ENCODE measurements at regions not wholly inside any gene's neighbourhood (a gene's known extent, or its start where the extent isn't known, plus 50 kb on each side); places are given as distances from the start of the nearest gene placed in this dataset.
"Not testable (repeated sequence)": the region's sequence is repeated elsewhere in the genome, so short reads cannot be mapped to it uniquely, and the experiment has no call there.

- DNase-seq, result no peak
Measured at GRCh38 chr4:165548702-165549101, 169.9 kb downstream of the CPE start.

DNA sequence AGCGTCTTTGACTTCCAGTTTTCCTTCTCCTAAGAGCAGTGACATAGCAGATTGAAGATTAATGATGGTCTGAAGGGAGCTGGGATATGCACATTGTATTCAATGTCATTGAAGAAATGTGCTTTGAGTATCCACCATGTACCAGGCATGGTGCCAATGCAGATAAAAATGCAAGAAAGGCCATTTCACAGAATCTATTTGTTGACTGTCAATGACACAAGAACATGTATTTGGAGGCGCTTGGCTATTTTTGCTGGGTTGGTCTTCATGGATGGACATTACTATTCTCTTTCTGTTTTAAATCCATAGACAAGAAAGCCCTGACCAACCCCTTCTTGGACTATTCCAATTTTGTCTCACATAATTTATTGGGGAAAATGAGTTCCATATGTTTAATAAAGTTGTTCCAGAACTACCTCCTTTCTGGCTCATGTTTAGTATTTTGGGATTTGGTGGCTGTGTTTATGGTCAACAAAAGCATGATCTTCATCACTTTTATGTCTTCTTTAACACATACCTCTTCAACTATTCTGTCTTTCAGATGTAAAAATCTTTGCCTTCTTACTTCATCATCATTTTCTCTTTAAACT lies 174.5 kb downstream of the CPE start:
- no peak for DNase-seq

- DNase-seq, result no peak
Measured at GRCh38 chr4:165555302-165555701, 176.5 kb downstream of the CPE start.

GRCh38 chr4:165556383-165556782 lies 177.6 kb downstream of the CPE start:
- DNase-seq, result no peak

DNA sequence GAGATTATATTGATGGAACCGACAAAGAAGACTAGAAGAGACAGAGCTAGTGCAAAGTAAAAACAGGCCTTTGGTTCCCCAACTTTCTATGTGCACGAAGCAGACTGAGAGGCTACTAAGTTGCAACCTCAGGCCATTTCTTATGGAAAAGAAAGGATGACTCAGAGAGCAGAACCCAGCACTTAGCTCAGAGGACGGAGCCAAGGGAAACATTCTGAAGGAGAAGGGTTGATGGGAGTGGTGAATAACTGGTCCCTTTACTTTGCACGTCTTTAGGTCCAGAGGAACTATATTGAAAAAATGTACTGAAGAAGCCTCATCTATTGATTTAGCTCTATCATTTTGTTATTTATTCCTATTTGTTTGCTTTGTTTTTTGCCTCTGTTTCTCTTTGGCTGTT lies 182.1 kb downstream of the CPE start:
- no peak for DNase-seq

DNA sequence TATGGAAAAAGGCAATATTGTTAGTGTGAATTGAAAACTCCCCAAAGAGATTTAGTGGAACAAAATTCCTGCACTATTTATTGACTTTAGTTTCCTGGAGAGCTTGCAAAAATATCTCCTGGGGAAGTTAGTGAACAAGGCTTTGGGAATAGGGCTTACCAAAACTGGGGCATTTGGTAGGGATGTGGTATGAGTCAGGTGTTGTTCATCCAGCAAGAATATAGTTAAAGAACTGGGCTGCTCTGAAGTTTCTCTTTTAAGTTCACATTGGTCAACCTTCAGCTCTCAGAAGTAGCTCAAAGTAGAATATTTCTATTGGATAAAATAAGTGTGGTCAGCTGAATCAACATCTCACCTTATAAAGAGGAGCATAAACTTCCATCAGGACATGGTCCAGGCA lies 185.0 kb downstream of the CPE start:
- DNase-seq, result no peak

DNA sequence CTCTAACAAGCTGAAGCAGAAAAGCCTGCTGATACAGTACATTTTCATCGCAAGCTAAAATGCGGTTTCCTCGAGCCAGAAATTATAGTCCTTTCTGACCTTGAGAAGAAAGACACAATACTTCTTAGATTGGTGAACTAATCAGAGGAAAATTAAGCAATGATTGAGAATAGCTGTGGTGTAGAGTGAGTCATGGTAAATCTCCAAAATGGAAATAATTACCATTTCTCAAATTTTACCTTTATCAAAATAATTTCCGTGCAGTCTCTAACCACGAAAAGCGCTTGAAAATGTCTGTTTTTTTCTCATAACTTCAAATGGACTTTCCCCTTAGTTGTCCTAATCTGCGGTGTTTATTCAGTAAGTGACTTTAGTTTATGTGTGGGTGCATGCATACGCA lies 190.2 kb downstream of the CPE start:
- no peak for DNase-seq

DNA sequence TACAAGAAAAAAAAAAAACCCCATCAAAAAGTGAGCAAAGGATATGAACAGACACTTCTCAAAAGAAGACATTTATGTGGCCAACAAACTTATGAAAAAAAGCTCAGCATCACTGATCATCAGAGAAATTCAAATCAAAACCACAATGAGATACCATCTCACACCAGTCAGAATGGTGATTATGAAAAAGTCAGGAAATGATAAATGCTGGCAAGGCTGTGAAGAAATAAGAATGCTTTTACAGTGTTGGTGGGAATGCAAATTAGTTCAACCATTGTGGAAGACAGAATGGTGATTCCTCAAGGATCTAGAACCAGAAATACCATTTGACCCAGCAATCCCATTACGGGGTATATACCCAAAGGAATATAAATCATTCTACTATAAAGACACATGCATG lies 192.7 kb downstream of the CPE start:
- DNase-seq, result not testable (repeated sequence)

DNA sequence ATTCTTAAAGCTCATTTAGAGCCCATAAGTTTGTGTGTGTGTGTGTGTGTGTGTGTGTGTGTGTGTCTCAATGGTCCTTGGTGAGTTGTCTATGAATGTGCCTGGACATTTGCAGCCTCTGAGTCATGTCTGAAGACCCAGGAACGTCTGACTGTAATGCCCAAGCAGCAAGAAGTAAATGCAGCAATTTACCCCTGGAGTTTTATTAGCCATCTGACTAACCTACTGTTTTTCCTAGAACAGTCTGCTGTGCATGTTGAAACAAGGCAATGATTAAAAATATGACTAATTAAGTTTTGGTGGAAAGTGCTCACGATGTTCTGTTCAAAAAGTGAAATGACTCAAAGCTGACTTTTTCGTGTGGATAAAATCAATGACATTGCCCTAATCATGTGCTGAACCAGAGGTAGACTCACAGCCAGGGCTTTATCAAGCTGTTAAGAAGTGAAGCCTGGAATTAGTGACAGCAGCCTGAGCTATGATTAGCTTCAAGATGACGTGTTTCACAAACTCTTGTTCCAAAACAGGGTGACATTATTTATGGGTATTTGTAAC lies 201.6 kb downstream of the CPE start:
- DNase-seq, result peak; percentile 42

DNA sequence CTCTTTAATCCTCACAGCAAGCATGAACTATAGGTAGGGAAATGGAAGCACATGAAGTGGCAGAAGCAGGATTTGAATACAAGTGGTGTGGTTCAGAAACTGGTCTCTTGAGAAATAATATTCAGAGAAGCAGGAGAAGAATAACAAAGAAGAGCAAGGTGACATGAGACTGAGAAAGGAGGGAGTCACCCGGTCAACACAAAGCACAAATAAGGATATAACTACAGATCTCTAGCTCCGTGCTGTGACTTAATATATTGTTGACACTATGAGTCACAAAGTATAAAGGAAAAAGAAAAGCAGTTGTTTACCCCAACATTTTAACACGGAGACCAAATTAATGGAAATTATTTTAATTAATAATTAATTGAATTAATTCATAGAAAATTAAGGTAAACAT lies 204.5 kb downstream of the CPE start:
- DNase-seq, result no peak

DNA sequence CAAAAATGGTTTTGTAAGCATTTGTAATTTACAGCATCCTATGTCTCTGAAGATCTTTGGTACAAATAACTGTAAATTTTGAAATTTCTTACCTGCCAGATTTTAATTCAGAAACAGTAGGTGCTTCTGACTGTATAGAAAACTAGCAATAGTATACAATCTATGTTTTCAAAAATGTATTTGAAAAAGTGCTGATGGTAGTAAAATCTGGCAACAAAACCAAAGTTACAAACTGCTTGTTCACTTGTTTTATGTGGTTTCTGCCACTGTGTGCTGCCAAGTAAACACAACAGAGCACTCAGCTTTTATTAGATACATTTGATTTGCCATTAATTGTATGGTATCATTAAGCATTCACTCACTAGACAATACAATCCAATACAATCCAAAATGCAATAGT lies 206.1 kb downstream of the CPE start:
- DNase-seq, result no peak

DNA sequence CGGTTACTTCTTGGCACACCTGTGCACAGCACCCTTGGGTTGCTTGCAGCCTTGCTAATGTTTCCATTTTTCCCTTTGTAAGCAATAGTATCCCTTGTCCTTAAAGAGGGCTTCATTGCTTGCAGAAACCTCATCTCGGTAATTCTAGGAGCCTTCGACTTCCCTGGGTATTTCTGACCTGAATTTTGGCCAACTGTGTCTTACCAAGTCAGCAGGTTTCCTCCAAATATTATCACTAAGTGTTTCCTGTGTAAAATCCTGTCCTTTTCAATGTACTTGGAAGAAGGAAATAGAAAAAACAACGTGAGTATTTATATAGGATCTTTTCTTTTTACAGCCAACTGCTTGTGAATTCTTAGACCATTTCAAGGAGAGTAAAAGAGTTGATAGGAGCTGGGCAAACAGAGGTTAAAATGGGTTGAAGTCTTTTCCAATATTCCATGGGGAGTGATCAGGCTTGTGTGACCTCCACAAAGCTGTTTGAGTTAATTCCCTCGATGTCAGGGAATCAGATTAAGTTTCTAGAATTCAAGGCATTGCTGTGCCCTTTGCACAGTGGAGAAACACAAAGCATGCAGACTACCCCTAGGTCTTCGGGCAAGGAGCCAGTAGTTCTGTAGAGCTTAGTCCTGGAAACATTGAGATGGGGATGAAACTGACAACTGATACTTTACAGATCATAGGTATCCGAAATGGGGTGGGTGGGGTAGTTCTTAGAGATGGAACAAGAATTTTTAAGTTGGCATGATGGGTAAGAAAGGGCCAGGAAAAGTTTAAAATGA lies 209.9 kb downstream of the CPE start:
- DNase-seq, result no peak

DNA sequence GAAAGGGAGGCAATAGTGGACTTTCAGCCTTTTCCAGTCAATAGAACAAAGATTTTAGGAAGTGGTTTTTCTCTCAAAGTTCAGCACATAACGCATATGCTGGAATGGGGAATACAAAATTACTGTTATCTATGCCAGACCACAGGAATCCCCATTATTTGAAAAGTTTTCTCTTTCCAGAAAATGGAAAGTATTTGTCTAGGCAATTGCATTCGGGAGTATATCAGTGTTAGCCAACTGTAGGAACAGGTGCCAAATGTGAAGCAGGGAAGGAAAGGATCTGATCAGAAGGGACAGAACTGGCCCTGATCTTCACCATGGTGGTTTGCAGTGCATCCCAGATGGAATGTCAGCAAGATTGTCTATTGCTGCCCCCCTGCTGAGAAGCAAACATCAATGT lies 213.6 kb downstream of the CPE start:
- DNase-seq, result no peak

DNA sequence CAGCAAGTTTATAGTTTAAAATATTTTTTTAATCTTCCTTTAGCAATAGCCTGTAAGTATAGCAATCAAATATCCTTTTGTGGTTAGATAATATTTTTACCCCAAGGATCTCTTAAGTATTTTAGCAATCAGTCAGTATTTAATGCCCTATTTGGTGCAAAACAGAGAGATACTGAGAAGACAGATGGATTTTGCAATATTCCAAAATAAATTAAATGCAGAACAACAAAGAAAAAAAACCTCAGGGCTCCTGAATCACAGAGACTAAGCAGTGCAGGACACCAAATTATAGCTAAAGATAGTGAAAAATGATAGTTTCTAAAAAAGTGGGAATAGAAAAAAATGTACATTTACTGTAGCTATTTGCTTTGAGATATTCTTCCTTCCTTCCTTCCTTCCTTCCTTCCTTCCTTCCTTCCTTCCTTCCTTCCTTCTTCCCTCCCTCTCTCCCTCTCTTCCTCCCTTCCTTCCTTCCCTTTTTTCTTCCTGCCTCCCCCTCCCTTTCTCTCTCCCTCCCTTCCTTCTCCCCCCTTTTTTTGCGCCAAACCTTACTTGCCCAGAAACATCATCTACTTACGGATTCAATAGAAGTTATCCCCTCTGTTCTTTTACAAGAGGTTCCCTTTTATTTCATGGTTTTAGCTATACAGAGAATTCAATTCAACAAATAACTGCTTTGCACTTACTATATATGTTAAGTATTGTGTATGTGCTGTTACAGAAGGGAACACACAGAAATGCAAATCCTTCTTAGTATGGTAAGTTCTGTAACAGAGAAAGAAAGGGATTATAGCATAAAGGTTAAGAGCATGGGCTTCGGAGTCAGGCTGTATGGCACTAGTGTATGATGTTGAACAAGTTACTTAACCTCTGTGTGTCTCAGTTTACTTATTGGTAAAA lies 219.0 kb downstream of the CPE start:
- DNase-seq, result no peak

DNA sequence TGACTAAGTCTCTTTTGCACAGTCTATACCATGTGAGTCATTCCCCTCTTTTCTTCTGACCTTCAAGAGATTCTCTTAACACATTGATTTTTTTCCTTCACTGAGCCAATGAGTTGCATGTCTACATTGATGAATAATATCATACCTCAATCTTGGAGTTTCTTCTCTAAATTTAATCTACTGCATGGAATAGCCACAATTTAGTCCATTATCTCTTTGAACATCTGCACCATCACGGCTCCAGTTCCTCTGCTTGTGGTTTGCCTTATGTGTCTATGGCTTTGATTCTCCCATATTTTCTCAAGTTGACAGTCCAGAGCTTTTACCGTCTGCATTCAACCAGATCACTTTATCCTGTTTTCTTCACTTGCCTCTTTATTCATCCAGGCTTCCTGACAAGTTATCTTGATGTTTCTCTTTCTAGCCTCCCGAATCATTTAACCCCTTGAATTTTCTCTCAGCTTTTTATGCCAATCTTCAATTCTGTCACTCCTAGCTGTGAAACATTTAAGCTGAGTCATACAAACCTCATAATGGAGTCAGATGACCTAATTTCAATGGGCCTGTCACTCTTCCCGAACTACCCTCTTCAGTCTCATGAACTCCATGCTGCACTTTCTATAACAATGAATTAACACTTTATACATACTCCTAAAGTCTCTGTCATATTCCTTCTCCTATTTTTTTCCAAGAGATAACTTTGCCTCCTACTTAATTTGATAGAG lies 222.3 kb downstream of the CPE start:
- DNase-seq, result no peak

DNA sequence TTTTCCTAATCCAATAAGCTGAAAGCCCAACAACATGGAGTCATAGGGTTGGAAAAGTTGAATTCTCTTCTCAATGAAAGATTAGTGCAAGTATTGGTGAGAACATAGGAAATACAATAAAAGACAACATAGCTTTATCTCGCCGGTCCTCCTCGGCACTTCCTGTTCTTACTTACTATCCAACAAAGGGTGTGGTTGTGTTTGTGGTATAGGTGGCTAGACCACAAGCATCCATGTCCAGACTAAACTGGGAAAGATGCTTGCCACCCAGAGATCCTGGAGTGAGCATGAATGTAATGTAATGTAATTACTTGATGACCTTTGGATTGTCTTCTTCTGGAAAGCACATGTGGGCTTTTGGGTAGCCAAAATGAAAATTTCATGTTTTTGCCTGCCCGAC lies 223.8 kb downstream of the CPE start:
- DNase-seq, result no peak

GRCh38 chr4:165604181-165604580 lies 225.4 kb downstream of the CPE start:
- no peak for DNase-seq

- no peak for DNase-seq
Measured at GRCh38 chr4:165605811-165606210, 227.0 kb downstream of the CPE start.

DNA sequence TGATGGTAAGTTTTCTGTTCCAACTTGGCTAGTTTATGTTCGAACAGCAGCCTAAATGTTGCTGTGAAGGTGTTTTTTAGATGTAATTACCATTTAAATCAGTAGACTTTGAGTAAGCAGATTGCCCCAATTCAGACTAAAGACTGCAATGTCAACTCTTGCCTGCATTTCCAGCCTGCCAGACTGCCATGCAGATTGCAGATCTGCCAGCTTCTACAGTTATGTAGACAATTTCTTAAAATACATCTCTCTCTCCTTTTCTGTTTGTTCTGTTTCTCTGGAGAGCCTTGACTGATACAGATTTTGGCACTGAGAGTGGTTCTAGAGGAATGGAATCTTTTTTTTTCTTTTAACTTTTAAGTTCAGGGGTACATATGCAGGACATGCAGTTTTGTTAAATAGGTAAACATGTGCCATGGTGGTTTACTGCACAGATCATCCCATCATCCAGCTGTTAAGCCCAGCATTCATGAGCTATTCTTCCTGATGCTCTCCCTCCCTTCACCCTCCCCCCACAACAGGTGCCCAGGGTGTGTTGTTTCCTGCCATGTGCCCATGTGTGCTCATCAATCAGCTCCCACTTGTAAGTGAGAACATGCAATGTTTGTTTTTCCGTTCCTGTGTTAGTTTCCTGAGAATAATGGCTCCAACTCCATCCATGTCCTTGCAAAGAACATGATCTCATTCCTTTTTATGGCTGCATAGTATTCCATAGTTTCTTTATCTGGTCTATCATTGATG lies 227.8 kb downstream of the CPE start:
- no peak for DNase-seq

DNA sequence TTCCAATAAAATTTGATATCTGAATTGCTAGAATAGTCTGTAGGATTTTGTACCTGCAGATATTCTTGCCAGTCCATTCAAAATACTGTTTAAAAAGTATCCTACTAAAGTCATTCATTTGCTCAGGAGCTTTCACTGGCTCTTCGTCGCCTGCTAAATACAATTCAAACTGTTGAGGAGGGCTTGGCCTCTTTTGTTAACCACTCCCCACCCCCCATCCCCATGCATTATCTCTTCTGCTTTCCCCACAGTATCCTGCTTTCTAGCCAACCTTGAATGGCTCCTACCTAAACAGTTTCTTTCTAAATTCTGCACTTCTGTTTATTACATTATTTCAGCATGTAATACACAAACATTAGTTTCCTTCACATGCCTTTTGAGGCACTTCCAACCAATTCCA lies 230.8 kb downstream of the CPE start:
- no peak for DNase-seq

GRCh38 chr4:165610679-165611437 lies 232.1 kb downstream of the CPE start:
- no peak for DNase-seq

All from activated CD4-positive, alpha-beta T cell treated with anti-CD3 and anti-CD28 coated beads, Interleukin-2, amount 50 U/mL, for 16 hours (primary cell).